HCT116 (cell line): ENCODE measurements at regions not wholly inside any gene's neighbourhood (a gene's known extent, or its start where the extent isn't known, plus 50 kb on each side); places are given as distances from the start of the nearest gene placed in this dataset.

Source experiments
- ATAC-seq: fragments of 200-7000 bp; cut with Tn5 transposase; 2 replicates; pipeline ENCODE4 v1.9.1; 2020; ENCODE audit warnings: mild to moderate bottlenecking, moderate library complexity
- BruUV-seq: library from RNA; stranded (reverse); fragments of 400-500 nt; replicated peaks from 2 replicates; lab custom pipeline; 2021; lab: Mats Ljungman, UMichigan
- CTCF ChIA-PET: fragments of 300-600 bp; sonication (Branson Sonifier 250); formaldehyde crosslinking; loops from one replicate; lab custom pipeline; 2021; ENCODE audit warnings: antibody characterized with exemption; lab: Charles Lee
- POLR2A ChIA-PET: fragments of 300-600, 350-600 bp; sonication (Branson Sonifier 250); formaldehyde crosslinking; loops from one replicate; lab custom pipeline; 2021; ENCODE audit warnings: antibody characterized with exemption; lab: Charles Lee
- RAD21 ChIA-PET, 2 experiments: fragments of 300-600 bp; sonication (Branson Sonifier 250); formaldehyde crosslinking; loops; one replicate each; lab custom pipeline; 2023; ENCODE audit warnings: low total read pairs in 2 of 2; ENCODE audit not compliant: uncharacterized antibody in 2 of 2, unreplicated experiment in 2 of 2, low non-redundant PET in 1 of 2; lab: Charles Lee
- DNase-seq: peaks from one replicate; pipeline ENCODE4 v3.0.0-alpha.2; 2010; ENCODE audit warnings: low read depth, low spot score
- H2AFZ ChIP-seq: fragments of 200-600 bp; shearing (Covaris generic), sonication (generic); 2 replicates; pipeline ENCODE4 v1.6.1; 2017; ENCODE audit warnings: low read depth, mixed run types, mixed read lengths, antibody characterized with exemption, low read length; ENCODE audit not compliant: poor library complexity, severe bottlenecking
- H3K27ac ChIP-seq: 2 replicates; pipeline ENCODE4 v1.5.1; 2012; ENCODE audit warnings: low read depth, low read length
- H3K27me3 ChIP-seq: fragments of 200-600 bp; sonication (generic); 2 replicates; pipeline ENCODE4 v1.6.1; 2016; ENCODE audit warnings: mixed run types, low read length, mixed read lengths; ENCODE audit not compliant: insufficient read depth
- H3K36me3 ChIP-seq, 2 experiments: fragments of 200-500 bp in 1 of 2; fragments of 200-600 bp in 1 of 2; sonication (Bioruptor generic) in 1 of 2; sonication (generic) in 1 of 2; 2 replicates each; pipeline versions ENCODE4 v1.5.1 to v1.6.1; 2014 to 2016; ENCODE audit warnings: low read length in 2 of 2, inconsistent platforms in 1 of 2, mixed read lengths in 1 of 2, mixed run types in 1 of 2; ENCODE audit not compliant: insufficient read depth in 2 of 2, control insufficient read depth in 1 of 2
- H3K4me1 ChIP-seq, 2 experiments: fragments of 200-600 bp in 1 of 2; sonication (generic) in 1 of 2; 2 replicates each; pipeline versions ENCODE4 v1.5.1 to v1.6.1; 2012 to 2017; ENCODE audit warnings: low read length in 2 of 2, inconsistent platforms in 1 of 2, mild to moderate bottlenecking in 1 of 2, mixed read lengths in 1 of 2, mixed run types in 1 of 2, moderate library complexity in 1 of 2; ENCODE audit not compliant: insufficient read depth in 2 of 2, control insufficient read depth in 1 of 2
- H3K4me2 ChIP-seq: fragments of 200-600 bp; sonication (generic); 2 replicates; pipeline ENCODE4 v1.6.1; 2017; ENCODE audit warnings: mixed run types, low read length, mixed read lengths
- H3K4me3 ChIP-seq, 2 experiments: fragments of 200-600 bp in 1 of 2; sonication (generic) in 1 of 2; replicated peaks in 1 of 2; 2 replicates each; pipeline ENCODE4 v1.5.1; 2011 to 2016; ENCODE audit warnings: low read length in 2 of 2, control low read depth in 1 of 2, low read depth in 1 of 2, mild to moderate bottlenecking in 1 of 2, mixed read lengths in 1 of 2, mixed run types in 1 of 2
- H3K79me2 ChIP-seq: fragments of 200-600 bp; sonication (generic); 2 replicates; pipeline ENCODE4 v1.6.1; 2017; ENCODE audit warnings: mild to moderate bottlenecking, mixed run types, low read length, moderate library complexity, mixed read lengths; ENCODE audit not compliant: insufficient read depth
- H3K9ac ChIP-seq: fragments of 200-600 bp; sonication (generic); 2 replicates; pipeline ENCODE4 v1.6.1; 2016; ENCODE audit warnings: low read length, mixed read lengths
- H3K9me2 ChIP-seq: fragments of 200-600 bp; sonication (generic), shearing (Covaris generic); 2 replicates; pipeline ENCODE4 v1.6.1; 2017; ENCODE audit warnings: mixed run types, mild to moderate bottlenecking, moderate library complexity; ENCODE audit not compliant: insufficient read depth
- H3K9me3 ChIP-seq, 2 experiments: fragments of 200-500 bp in 1 of 2; fragments of 200-600 bp in 1 of 2; sonication (Bioruptor generic) in 1 of 2; sonication (generic) in 1 of 2; 2 replicates each; pipeline ENCODE4 v1.6.1; 2014 to 2017; ENCODE audit warnings: low read length in 2 of 2, mixed read lengths in 2 of 2, inconsistent platforms in 1 of 2, low read depth in 1 of 2, mild to moderate bottlenecking in 1 of 2, mixed run types in 1 of 2, moderate library complexity in 1 of 2; ENCODE audit not compliant: control insufficient read depth in 1 of 2, insufficient read depth in 1 of 2
- H4K20me1 ChIP-seq: fragments of 200-600 bp; sonication (generic), shearing (Covaris generic); 2 replicates; pipeline ENCODE4 v1.6.1; 2017; ENCODE audit warnings: mixed run types, mild to moderate bottlenecking, moderate library complexity; ENCODE audit not compliant: insufficient read depth
- EGR1 ChIP-seq: IDR thresholded peaks from 2 replicates; pipeline ENCODE4 v1.6.1; 2012; ENCODE audit warnings: low read depth
- EZH2 ChIP-seq: fragments of 200-600 bp; sonication (generic); IDR thresholded peaks from 2 replicates; pipeline ENCODE4 v1.6.1; 2017; ENCODE audit warnings: antibody characterized with exemption, mixed run types
- EZH2phosphoT487 ChIP-seq: fragments of 200-600 bp; IDR thresholded peaks from 2 replicates; pipeline ENCODE4 v1.6.1; 2018; ENCODE audit warnings: antibody characterized with exemption, borderline replicate concordance
- POLR2AphosphoS5 ChIP-seq: IDR thresholded peaks from 2 replicates; pipeline ENCODE4 v1.6.1; 2011; ENCODE audit warnings: mild to moderate bottlenecking, low read depth, low read length, moderate library complexity
- SIN3A ChIP-seq: IDR thresholded peaks from 2 replicates; pipeline ENCODE4 v1.6.1; 2012; ENCODE audit warnings: low read depth
- SP1 ChIP-seq: IDR thresholded peaks from 2 replicates; pipeline ENCODE4 v1.6.1; 2012; ENCODE audit warnings: low read depth
- TCF7L2 ChIP-seq: IDR thresholded peaks from 2 replicates; pipeline ENCODE4 v1.7.0; 2011; ENCODE audit warnings: borderline replicate concordance, inconsistent platforms; ENCODE audit not compliant: insufficient read depth, insufficient read length; ENCODE audit errors: extremely low read depth
- YY1 ChIP-seq: IDR thresholded peaks from 2 replicates; pipeline ENCODE4 v1.6.1; 2011; ENCODE audit warnings: low read length, low read depth, moderate library complexity, mild to moderate bottlenecking; ENCODE audit not compliant: insufficient replicate concordance; ENCODE audit errors: extremely low read depth
- ZFX ChIP-seq: fragments of 450-650 bp; IDR thresholded peaks from 2 replicates; pipeline ENCODE4 v1.6.1; 2017
- intact Hi-C: fragments of 100-400 bp; cut with micrococcal nuclease; formaldehyde crosslinking; loops from 2 replicates; pipeline ENCODE4 v1.10.0; 2022
- TF ChIP-seq, protein P1 (sequence below): IDR thresholded peaks from 2 replicates; pipeline ENCODE4 v1.6.1; 2012; ENCODE audit warnings: low read depth
- TF ChIP-seq, protein P2 (sequence below): IDR thresholded peaks from 2 replicates; pipeline ENCODE4 v1.6.1; 2012
- TF ChIP-seq, protein P3 (sequence below): IDR thresholded peaks from 2 replicates; pipeline ENCODE4 v1.6.1; 2011; ENCODE audit warnings: mild to moderate bottlenecking, low read length, moderate library complexity; ENCODE audit not compliant: insufficient replicate concordance; ENCODE audit errors: extremely low read depth
- TF ChIP-seq, protein P4 (sequence below), 3 experiments: fragments of 200-600 bp in 1 of 3; sonication (generic) in 1 of 3; IDR thresholded peaks in 2 of 3; conservative IDR thresholded peaks in 1 of 3; 2 replicates each; pipeline ENCODE4 v1.5.1; 2012 to 2017; ENCODE audit warnings: low read depth in 2 of 3, low read length in 2 of 3, antibody characterized with exemption in 1 of 3, borderline replicate concordance in 1 of 3, control low read depth in 1 of 3, mild to moderate bottlenecking in 1 of 3, mixed read lengths in 1 of 3, mixed run types in 1 of 3, moderate library complexity in 1 of 3; ENCODE audit not compliant: insufficient read depth in 1 of 3

DNA sequence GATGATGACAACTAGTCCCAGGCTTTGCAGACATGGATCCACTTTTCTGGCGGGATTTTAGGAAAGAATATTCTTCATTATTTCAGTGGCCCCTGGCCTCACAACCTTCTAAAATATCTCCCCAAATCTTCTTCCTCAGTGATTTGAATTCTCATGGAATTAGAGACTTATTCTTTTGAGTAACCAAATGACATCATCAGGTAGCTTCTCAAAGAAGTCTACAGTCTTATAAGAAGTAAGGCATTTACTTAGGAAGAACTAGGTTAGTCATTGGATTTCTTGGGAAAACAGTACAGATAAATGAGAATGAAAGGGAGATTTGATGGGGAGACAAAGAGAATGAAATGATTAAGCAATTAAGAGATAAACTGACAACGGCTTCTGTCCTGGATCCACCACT, 201.1 kb upstream of the PROX1 start:
- ATAC-seq (no peak), DNase-seq (no peak)
- no peak overlapping the region for H3K4me2 ChIP-seq
- no peaks in the 10 kb centered on the region for H3K4me1 ChIP-seq
- BruUV-seq: no TSS peak
- H3K4me3 ChIP-seq: no peak overlapping the region
- no peaks in the 10 kb centered on the region for H3K79me2 ChIP-seq
- no peak for TF ChIP-seq YY1
- TF ChIP-seq, protein P1, sequence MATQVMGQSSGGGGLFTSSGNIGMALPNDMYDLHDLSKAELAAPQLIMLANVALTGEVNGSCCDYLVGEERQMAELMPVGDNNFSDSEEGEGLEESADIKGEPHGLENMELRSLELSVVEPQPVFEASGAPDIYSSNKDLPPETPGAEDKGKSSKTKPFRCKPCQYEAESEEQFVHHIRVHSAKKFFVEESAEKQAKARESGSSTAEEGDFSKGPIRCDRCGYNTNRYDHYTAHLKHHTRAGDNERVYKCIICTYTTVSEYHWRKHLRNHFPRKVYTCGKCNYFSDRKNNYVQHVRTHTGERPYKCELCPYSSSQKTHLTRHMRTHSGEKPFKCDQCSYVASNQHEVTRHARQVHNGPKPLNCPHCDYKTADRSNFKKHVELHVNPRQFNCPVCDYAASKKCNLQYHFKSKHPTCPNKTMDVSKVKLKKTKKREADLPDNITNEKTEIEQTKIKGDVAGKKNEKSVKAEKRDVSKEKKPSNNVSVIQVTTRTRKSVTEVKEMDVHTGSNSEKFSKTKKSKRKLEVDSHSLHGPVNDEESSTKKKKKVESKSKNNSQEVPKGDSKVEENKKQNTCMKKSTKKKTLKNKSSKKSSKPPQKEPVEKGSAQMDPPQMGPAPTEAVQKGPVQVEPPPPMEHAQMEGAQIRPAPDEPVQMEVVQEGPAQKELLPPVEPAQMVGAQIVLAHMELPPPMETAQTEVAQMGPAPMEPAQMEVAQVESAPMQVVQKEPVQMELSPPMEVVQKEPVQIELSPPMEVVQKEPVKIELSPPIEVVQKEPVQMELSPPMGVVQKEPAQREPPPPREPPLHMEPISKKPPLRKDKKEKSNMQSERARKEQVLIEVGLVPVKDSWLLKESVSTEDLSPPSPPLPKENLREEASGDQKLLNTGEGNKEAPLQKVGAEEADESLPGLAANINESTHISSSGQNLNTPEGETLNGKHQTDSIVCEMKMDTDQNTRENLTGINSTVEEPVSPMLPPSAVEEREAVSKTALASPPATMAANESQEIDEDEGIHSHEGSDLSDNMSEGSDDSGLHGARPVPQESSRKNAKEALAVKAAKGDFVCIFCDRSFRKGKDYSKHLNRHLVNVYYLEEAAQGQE: no peak
- no peak for TF ChIP-seq SIN3A
- TF ChIP-seq, protein P2, sequence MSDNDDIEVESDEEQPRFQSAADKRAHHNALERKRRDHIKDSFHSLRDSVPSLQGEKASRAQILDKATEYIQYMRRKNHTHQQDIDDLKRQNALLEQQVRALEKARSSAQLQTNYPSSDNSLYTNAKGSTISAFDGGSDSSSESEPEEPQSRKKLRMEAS: no peak
- TF ChIP-seq EZH2: no peak
- TF ChIP-seq, protein P3, sequence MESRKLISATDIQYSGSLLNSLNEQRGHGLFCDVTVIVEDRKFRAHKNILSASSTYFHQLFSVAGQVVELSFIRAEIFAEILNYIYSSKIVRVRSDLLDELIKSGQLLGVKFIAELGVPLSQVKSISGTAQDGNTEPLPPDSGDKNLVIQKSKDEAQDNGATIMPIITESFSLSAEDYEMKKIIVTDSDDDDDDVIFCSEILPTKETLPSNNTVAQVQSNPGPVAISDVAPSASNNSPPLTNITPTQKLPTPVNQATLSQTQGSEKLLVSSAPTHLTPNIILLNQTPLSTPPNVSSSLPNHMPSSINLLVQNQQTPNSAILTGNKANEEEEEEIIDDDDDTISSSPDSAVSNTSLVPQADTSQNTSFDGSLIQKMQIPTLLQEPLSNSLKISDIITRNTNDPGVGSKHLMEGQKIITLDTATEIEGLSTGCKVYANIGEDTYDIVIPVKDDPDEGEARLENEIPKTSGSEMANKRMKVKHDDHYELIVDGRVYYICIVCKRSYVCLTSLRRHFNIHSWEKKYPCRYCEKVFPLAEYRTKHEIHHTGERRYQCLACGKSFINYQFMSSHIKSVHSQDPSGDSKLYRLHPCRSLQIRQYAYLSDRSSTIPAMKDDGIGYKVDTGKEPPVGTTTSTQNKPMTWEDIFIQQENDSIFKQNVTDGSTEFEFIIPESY: no peak
- TF ChIP-seq ZFX: no peak
- TF ChIP-seq POLR2AphosphoS5: no peak
- TF ChIP-seq TCF7L2: no peak
- no peak for TF ChIP-seq SP1
- TF ChIP-seq EGR1: no peak
- no peak for TF ChIP-seq EZH2phosphoT487
- TF ChIP-seq, protein P4, sequence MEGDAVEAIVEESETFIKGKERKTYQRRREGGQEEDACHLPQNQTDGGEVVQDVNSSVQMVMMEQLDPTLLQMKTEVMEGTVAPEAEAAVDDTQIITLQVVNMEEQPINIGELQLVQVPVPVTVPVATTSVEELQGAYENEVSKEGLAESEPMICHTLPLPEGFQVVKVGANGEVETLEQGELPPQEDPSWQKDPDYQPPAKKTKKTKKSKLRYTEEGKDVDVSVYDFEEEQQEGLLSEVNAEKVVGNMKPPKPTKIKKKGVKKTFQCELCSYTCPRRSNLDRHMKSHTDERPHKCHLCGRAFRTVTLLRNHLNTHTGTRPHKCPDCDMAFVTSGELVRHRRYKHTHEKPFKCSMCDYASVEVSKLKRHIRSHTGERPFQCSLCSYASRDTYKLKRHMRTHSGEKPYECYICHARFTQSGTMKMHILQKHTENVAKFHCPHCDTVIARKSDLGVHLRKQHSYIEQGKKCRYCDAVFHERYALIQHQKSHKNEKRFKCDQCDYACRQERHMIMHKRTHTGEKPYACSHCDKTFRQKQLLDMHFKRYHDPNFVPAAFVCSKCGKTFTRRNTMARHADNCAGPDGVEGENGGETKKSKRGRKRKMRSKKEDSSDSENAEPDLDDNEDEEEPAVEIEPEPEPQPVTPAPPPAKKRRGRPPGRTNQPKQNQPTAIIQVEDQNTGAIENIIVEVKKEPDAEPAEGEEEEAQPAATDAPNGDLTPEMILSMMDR (IDR thresholded peaks at IDR 0.05 in 2 of 3, conservative IDR thresholded peaks at IDR 0.05 in 1 of 3; ENCODE audit: borderline replicate concordance in 1 of 3, insufficient read depth in 1 of 3, low read depth in 2 of 3, low read length in 2 of 3): no peak
- no peaks in the 10 kb centered on the region for H4K20me1 ChIP-seq
- no peaks in the 10 kb centered on the region for H3K36me3 ChIP-seq
- H3K9ac ChIP-seq: no peak overlapping the region
- H3K27ac ChIP-seq: no peak overlapping the region
- intact Hi-C loops: no loop called here
- ChIA-PET POLR2A (no interaction called here), RAD21 (no interaction called here), CTCF (no interaction called here)
- H3K27me3 ChIP-seq: peaks cover 11% of the 10 kb centered on the region; the same call in 1 of the 2 replicates
- H3K9me2 ChIP-seq: no peaks in the 10 kb centered on the region
- no peak overlapping the region for H2AFZ ChIP-seq
- H3K9me3 ChIP-seq: no peaks in the 10 kb centered on the region
